ENCODE measurements at regions not wholly inside any gene's neighbourhood (a gene's known extent, or its start where the extent isn't known, plus 50 kb on each side); places are given as distances from the start of the nearest gene placed in this dataset.

DNA sequence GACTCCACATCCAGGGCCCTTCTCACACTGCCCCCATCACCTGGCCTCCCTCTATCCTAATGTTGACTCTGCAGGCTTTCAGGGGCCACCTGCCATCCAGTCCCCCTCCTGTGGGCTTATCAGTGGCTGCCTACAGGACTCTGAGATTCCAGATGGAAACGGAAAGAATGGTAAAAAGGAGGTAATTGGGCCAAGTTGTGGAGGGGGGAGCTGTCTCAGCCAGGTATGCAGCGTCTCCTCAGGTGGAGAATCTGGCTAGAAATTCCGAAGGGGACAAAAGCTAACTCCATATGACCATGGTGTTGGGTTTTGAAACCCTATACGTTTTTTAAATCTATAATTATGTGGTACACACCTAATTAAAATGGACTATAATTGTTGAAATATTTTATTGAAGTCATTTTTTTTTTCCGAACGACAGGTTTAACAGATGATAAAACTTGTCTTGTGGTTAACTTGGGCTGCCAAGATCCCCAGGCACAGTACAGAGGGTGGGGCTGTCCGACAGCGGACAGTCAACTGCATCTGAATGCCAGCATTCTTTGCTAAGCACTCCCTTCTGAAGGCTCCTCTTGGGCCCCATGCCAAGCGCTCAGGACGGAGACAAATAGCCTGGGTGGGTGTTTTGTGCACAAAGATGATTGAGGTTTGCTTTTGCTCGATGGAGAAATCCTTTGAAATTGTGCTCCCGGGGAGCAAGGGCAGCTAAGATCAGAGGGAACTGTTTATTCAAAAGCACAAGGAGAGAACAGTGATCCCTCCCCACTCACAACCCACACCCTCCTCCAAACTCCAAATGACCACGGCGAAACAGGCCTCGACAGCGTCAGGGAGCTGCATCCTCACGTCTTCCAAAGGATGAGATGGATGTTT is 365.6 kb downstream of the BCL11B start:
- ATAC-seq (ENCODE audit: insufficient number of reproducible peaks, low FRiP score, low read depth) (no peak), DNase-seq (ENCODE audit: low spot score) (no peak)
- H3K9me3 ChIP-seq, result no peaks in the 10 kb centered on the region
- TF ChIP-seq, protein P1, sequence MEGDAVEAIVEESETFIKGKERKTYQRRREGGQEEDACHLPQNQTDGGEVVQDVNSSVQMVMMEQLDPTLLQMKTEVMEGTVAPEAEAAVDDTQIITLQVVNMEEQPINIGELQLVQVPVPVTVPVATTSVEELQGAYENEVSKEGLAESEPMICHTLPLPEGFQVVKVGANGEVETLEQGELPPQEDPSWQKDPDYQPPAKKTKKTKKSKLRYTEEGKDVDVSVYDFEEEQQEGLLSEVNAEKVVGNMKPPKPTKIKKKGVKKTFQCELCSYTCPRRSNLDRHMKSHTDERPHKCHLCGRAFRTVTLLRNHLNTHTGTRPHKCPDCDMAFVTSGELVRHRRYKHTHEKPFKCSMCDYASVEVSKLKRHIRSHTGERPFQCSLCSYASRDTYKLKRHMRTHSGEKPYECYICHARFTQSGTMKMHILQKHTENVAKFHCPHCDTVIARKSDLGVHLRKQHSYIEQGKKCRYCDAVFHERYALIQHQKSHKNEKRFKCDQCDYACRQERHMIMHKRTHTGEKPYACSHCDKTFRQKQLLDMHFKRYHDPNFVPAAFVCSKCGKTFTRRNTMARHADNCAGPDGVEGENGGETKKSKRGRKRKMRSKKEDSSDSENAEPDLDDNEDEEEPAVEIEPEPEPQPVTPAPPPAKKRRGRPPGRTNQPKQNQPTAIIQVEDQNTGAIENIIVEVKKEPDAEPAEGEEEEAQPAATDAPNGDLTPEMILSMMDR (IDR thresholded peaks at IDR 0.05), result no peak
- H3K27me3 ChIP-seq (replicated peaks; ENCODE audit: insufficient read depth), result no peaks in the 10 kb centered on the region
- H3K27ac ChIP-seq, result no peak overlapping the region
- no peaks in the 10 kb centered on the region for H3K4me1 ChIP-seq (ENCODE audit: control insufficient read depth in 1 of 2, low read depth in 2 of 2)
- no peak overlapping the region for H3K4me3 ChIP-seq
- no peaks in the 10 kb centered on the region for H3K36me3 ChIP-seq

DNA sequence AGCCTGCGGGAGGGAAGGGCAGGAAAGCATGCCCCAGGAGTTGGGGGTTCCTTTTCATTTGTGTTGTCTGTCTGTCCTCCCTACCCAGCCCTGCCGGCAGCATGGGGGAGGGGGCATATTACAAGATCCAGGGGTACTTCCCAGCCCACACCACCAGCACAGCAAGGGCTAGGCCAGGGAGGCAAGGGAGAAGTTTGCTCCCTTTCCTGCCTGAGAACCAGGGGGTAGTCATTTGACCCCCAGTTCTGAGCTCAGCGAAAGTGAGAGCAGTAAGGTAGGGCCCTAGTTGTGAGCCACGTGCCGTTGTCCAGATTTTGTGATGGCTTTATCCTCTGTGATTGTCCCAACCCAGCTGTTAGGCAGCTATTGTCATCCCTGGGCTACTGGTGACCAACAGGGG is 364.7 kb downstream of the BCL11B start:
- no peaks in the 10 kb centered on the region for H3K9me3 ChIP-seq
- no peaks in the 10 kb centered on the region for H3K27me3 ChIP-seq (replicated peaks; ENCODE audit: insufficient read depth)
- H3K4me1 ChIP-seq (ENCODE audit: control insufficient read depth in 1 of 2, low read depth in 2 of 2), result no peaks in the 10 kb centered on the region
- TF ChIP-seq, protein P1 (IDR thresholded peaks at IDR 0.05), result no peak
- no peaks in the 10 kb centered on the region for H3K36me3 ChIP-seq
- DNase-seq (ENCODE audit: low spot score), result no peak
- ATAC-seq (ENCODE audit: insufficient number of reproducible peaks, low FRiP score, low read depth), result no peak
- no peak overlapping the region for H3K27ac ChIP-seq
- H3K4me3 ChIP-seq, result no peak overlapping the region

DNA sequence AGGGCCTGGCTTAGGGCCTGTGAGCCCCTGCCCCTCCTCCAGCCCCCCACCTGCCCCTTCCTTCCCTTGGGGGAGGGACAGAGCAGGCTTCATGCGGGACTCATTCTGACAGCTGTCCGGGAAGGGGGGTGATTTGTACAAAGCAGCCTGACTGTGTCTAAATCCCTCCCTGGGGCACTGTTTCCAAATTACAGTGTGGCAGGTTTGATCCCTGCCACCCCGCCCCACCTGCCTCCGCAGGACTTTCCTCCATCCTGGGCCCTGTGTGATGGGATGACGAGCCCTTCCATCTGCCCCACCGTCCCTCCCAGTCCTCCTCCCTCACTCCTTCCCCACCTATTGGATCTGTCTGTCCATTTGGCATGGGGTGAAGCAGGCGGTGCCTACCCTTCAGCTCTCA is 363.9 kb downstream of the BCL11B start:
- TF ChIP-seq, protein P1 (IDR thresholded peaks at IDR 0.05), result no peak
- H3K9me3 ChIP-seq, result no peaks in the 10 kb centered on the region

DNA sequence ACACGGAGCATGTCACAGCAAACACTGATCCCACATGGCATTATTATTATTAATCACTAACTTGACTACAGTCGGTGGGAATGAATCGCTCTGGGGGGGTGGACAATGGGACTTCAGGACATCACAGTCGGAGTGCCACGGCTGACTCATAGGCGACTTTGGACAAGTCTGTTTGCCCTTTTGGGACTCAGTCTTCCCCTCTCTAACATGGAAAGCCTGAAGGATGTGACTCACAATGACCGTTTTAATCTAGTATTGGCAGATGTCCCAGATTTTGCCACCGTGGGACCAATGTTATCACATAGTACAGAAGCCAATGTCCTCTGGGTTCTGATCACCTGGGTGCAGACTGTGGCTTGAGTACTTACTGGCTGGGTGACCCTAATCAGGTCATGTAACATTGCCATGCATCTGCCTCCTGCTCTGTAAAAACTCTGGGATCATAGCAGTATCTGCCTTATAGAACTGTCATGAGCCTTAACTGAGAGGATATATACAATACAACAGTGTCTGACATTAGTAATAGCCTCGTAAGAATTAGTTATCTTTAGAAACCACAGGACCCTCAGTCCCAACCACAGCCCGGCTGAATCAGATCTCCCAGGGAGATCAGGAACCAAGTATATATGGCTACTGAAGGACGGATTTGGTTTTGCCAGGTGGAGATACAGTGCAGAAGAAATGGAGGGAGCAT is 362.6 kb downstream of the BCL11B start:
- H3K36me3 ChIP-seq, result no peaks in the 10 kb centered on the region
- no peaks in the 10 kb centered on the region for H3K9me3 ChIP-seq
- no peaks in the 10 kb centered on the region for H3K27me3 ChIP-seq (replicated peaks; ENCODE audit: insufficient read depth)
- no peak overlapping the region for H3K4me3 ChIP-seq
- no peaks in the 10 kb centered on the region for H3K4me1 ChIP-seq (ENCODE audit: control insufficient read depth in 1 of 2, low read depth in 2 of 2)
- ATAC-seq (ENCODE audit: insufficient number of reproducible peaks, low FRiP score, low read depth) (no peak), DNase-seq (ENCODE audit: low spot score) (no peak)
- no peak overlapping the region for H3K27ac ChIP-seq
- TF ChIP-seq, protein P1 (IDR thresholded peaks at IDR 0.05), result no peak

More for the DNA sequence above, 363.9 kb downstream of the BCL11B start:
- Histone ChIP-seq H3K4me3 (no peak overlapping the region), H3K27me3 (replicated peaks; ENCODE audit: insufficient read depth) (no peaks in the 10 kb centered on the region), H3K36me3 (no peaks in the 10 kb centered on the region), H3K4me1 (ENCODE audit: control insufficient read depth in 1 of 2, low read depth in 2 of 2) (no peaks in the 10 kb centered on the region), H3K27ac (no peak overlapping the region)
- DNase-seq (ENCODE audit: low spot score) (no peak), ATAC-seq (ENCODE audit: insufficient number of reproducible peaks, low FRiP score, low read depth) (no peak)

DNA sequence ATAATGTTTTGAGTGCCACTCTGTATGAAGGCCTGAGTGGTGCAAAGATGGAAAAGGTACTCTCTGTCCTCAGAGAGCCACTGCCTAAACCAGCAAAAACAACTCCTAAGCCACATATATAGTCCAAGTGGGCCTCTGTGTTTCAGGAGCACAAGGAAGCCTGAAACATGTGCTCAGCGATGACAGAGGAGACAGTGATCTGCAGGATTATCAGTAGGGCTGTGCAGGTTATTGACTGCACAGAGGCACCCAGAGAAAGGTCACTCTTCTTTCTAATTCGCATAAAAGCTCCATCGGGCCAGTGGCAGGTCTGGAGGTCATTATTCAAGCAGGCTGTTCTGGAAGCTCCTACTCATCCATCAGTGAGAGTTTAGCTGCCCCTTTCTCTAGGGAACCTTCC is 361.9 kb downstream of the BCL11B start:
- H3K4me1 ChIP-seq (ENCODE audit: control insufficient read depth in 1 of 2, low read depth in 2 of 2), result no peaks in the 10 kb centered on the region
- no peaks in the 10 kb centered on the region for H3K9me3 ChIP-seq
- ATAC-seq (ENCODE audit: insufficient number of reproducible peaks, low FRiP score, low read depth) (no peak), DNase-seq (ENCODE audit: low spot score) (no peak)
- H3K4me3 ChIP-seq, result no peak overlapping the region
- TF ChIP-seq, protein P1 (IDR thresholded peaks at IDR 0.05), result no peak
- H3K27ac ChIP-seq, result no peak overlapping the region
- H3K27me3 ChIP-seq (replicated peaks; ENCODE audit: insufficient read depth), result no peaks in the 10 kb centered on the region
- no peaks in the 10 kb centered on the region for H3K36me3 ChIP-seq
